ENCODE measurements at regions not wholly inside any gene's neighbourhood (a gene's known extent, or its start where the extent isn't known, plus 50 kb on each side); places are given as distances from the start of the nearest gene placed in this dataset.

DNA sequence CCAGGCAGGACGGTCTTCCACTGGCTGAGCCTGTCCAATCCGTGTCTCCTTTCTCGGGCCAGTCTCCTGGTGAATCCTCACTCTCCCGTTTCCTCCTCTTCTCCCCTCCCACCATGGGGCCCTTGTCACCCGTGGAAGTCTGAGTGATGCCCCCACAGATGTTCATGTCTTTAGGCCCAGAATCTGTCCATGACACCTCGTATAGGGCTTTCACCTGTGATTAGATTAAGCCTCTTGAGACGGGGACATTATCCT is 193.5 kb downstream of the ZFP36L2 start:
- Histone ChIP-seq H3K27me3 (ENCODE audit: control insufficient read depth, extremely low read depth, insufficient read depth, low read length) (no peaks in the 10 kb centered on the region), H3K9me3 (ENCODE audit: control insufficient read depth, low read depth, low read length) (no peaks in the 10 kb centered on the region), H2AFZ (ENCODE audit: control insufficient read depth, low read length) (peak overlapping the region; percentile 29), H3K36me3 (ENCODE audit: control insufficient read depth in 2 of 2, extremely low read depth in 1 of 2, insufficient read depth in 2 of 2, low read length in 2 of 2) (peaks cover 2 to 10% of the 10 kb centered on the region in 2 experiments), H3K9ac (ENCODE audit: control insufficient read depth, extremely low read depth, insufficient read depth, low read length) (peak overlapping the region; percentile 50), H3K4me3 (ENCODE audit: control insufficient read depth in 2 of 3, extremely low read depth in 1 of 3, insufficient read depth in 2 of 3, low read depth in 1 of 3, low read length in 3 of 3) (no peak overlapping the region), H3K4me2 (ENCODE audit: control insufficient read depth, extremely low read depth, insufficient read depth, low read depth, low read length) (peak overlapping the region; percentile 35), H4K20me1 (ENCODE audit: control insufficient read depth, extremely low read depth, insufficient read depth, low read length) (no peaks in the 10 kb centered on the region), H3K79me2 (ENCODE audit: control insufficient read depth, insufficient read depth, low read length) (peaks cover under 1% of the 10 kb centered on the region), H3K9me1 (ENCODE audit: control insufficient read depth, extremely low read depth, insufficient read depth, low read length) (no peaks in the 10 kb centered on the region), H3K27ac (ENCODE audit: control insufficient read depth, insufficient read depth, low read length) (peak overlapping the region; percentile 45), H3K4me1 (ENCODE audit: control insufficient read depth, extremely low read depth, insufficient read depth, low read length) (peaks cover 18% of the 10 kb centered on the region)
- DNase-seq (ENCODE audit: low read depth, low spot score) (no peak), FAIRE-seq (no peak)
- dilution Hi-C loops (cut with MboI; ENCODE audit: extremely low pct_ligation_motif_present, low sequenced_read_pairs), result no loop called here
- no peak for TF ChIP-seq EZH2 (IDR thresholded peaks at IDR 0.05; ENCODE audit: low read length)
- TF ChIP-seq, protein P1, sequence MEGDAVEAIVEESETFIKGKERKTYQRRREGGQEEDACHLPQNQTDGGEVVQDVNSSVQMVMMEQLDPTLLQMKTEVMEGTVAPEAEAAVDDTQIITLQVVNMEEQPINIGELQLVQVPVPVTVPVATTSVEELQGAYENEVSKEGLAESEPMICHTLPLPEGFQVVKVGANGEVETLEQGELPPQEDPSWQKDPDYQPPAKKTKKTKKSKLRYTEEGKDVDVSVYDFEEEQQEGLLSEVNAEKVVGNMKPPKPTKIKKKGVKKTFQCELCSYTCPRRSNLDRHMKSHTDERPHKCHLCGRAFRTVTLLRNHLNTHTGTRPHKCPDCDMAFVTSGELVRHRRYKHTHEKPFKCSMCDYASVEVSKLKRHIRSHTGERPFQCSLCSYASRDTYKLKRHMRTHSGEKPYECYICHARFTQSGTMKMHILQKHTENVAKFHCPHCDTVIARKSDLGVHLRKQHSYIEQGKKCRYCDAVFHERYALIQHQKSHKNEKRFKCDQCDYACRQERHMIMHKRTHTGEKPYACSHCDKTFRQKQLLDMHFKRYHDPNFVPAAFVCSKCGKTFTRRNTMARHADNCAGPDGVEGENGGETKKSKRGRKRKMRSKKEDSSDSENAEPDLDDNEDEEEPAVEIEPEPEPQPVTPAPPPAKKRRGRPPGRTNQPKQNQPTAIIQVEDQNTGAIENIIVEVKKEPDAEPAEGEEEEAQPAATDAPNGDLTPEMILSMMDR (optimal IDR thresholded peaks at IDR 0.05 in 1 of 3, IDR thresholded peaks at IDR 0.05 in 1 of 3, conservative IDR thresholded peaks at IDR 0.05 in 1 of 3; ENCODE audit: extremely low read depth in 1 of 3, insufficient read depth in 2 of 3, low read length in 3 of 3), result no peak

DNA sequence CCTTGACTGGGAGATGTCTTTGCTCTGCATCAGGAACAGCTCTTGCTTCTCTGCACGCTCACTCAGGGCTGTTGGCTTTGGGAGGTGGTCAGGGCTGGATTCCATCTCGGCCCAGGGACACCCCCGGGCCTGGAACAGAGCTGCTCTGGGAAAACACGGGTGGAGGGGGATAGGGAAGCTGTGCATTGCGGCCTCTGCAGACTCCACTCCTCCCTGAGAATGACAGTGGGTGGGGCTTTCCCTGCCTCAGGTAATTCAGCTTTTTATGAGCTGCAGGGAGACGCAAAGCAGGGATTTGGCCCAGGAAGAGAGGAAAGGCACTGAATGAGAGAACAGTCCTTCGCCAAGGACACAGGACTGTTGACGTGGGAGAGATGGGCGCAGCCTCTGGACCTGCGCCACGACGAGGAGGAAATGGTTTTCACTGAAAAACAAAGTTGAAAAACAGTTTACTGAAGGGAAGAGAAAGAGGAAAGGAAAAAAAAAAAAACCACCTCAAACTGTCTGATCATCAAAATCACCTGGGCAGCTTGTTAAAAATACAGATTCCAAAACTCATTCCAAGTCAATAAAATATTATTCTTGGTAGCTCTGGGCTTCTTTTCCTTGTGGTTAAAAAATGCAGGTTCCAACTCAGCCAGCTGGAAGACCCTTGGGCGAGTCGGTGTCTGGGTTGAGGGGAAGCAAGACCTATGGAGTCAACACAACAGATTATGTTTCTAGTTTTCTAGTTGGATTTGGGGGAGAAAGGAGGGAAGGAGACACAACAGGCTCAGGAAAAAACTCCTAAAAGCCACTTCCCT is 194.0 kb downstream of the ZFP36L2 start:
- H3K9me3 ChIP-seq (ENCODE audit: control insufficient read depth, low read depth, low read length), result no peaks in the 10 kb centered on the region
- DNase-seq (ENCODE audit: low read depth, low spot score) (no peak), FAIRE-seq (peak; percentile 80)
- H3K4me3 ChIP-seq (ENCODE audit: control insufficient read depth in 2 of 3, extremely low read depth in 1 of 3, insufficient read depth in 2 of 3, low read depth in 1 of 3, low read length in 3 of 3), result no peak overlapping the region
- H3K27ac ChIP-seq (ENCODE audit: control insufficient read depth, insufficient read depth, low read length), result peak overlapping the region; percentile 45
- peak overlapping the region; percentile 35 for H3K4me2 ChIP-seq (ENCODE audit: control insufficient read depth, extremely low read depth, insufficient read depth, low read depth, low read length)
- no peak for TF ChIP-seq EZH2 (IDR thresholded peaks at IDR 0.05; ENCODE audit: low read length)
- TF ChIP-seq, protein P1 (optimal IDR thresholded peaks at IDR 0.05 in 1 of 3, IDR thresholded peaks at IDR 0.05 in 1 of 3, conservative IDR thresholded peaks at IDR 0.05 in 1 of 3; ENCODE audit: extremely low read depth in 1 of 3, insufficient read depth in 2 of 3, low read length in 3 of 3), result no peak
- dilution Hi-C loops (cut with MboI; ENCODE audit: extremely low pct_ligation_motif_present, low sequenced_read_pairs), result no loop called here
- no peaks in the 10 kb centered on the region for H4K20me1 ChIP-seq (ENCODE audit: control insufficient read depth, extremely low read depth, insufficient read depth, low read length)
- H3K27me3 ChIP-seq (ENCODE audit: control insufficient read depth, extremely low read depth, insufficient read depth, low read length), result no peaks in the 10 kb centered on the region
- H2AFZ ChIP-seq (ENCODE audit: control insufficient read depth, low read length), result peak overlapping the region; percentile 64
- no peaks in the 10 kb centered on the region for H3K9me1 ChIP-seq (ENCODE audit: control insufficient read depth, extremely low read depth, insufficient read depth, low read length)
- no peaks in the 10 kb centered on the region for H3K79me2 ChIP-seq (ENCODE audit: control insufficient read depth, insufficient read depth, low read length)
- H3K4me1 ChIP-seq (ENCODE audit: control insufficient read depth, extremely low read depth, insufficient read depth, low read length), result peaks cover 15% of the 10 kb centered on the region
- H3K36me3 ChIP-seq (ENCODE audit: control insufficient read depth in 2 of 2, extremely low read depth in 1 of 2, insufficient read depth in 2 of 2, low read length in 2 of 2), result peaks cover 2 to 10% of the 10 kb centered on the region in 2 experiments
- peak overlapping the region; percentile 50 for H3K9ac ChIP-seq (ENCODE audit: control insufficient read depth, extremely low read depth, insufficient read depth, low read length)

Data from keratinocyte (primary cell).